ENCODE measurements at regions not wholly inside any gene's neighbourhood (a gene's known extent, or its start where the extent isn't known, plus 50 kb on each side); places are given as distances from the start of the nearest gene placed in this dataset.
"Not testable (repeated sequence)": the region's sequence is repeated elsewhere in the genome, so short reads cannot be mapped to it uniquely, and the experiment has no call there.

- no peak overlapping the region for H3K27ac Mint-ChIP-seq
- no peaks in the 10 kb centered on the region for H3K27me3 Mint-ChIP-seq
- H3K36me3 Mint-ChIP-seq: no peaks in the 10 kb centered on the region
- no peak overlapping the region for H3K4me3 Mint-ChIP-seq
- H3K4me1 Mint-ChIP-seq (ENCODE audit: low read depth): no peaks in the 10 kb centered on the region
- H3K9me3 Mint-ChIP-seq (ENCODE audit: low read depth): peaks cover 13% of the 10 kb centered on the region
Measured at GRCh38 chr3:26308454-26308853, 314.1 kb upstream of the LRRC3B start.

- not testable (repeated sequence) for H3K4me1 Mint-ChIP-seq (ENCODE audit: low read depth); H3K27me3 Mint-ChIP-seq; H3K36me3 Mint-ChIP-seq; H3K4me3 Mint-ChIP-seq; H3K27ac Mint-ChIP-seq
- peaks cover 13% of the 10 kb centered on the region for H3K9me3 Mint-ChIP-seq (ENCODE audit: low read depth)
Measured at GRCh38 chr3:26309536-26309935, 313.0 kb upstream of the LRRC3B start.

GRCh38 chr3:26312816-26313215 lies 309.8 kb upstream of the LRRC3B start:
- Mint-ChIP-seq H3K27me3 (no peaks in the 10 kb centered on the region), H3K4me3 (no peak overlapping the region), H3K36me3 (no peaks in the 10 kb centered on the region), H3K27ac (no peak overlapping the region), H3K4me1 (ENCODE audit: low read depth) (no peaks in the 10 kb centered on the region), H3K9me3 (ENCODE audit: low read depth) (peaks cover 13% of the 10 kb centered on the region)

GRCh38 chr3:26316472-26316871 lies 306.1 kb upstream of the LRRC3B start:
- Mint-ChIP-seq H3K9me3 (ENCODE audit: low read depth) (peaks cover 8% of the 10 kb centered on the region), H3K4me3 (no peak overlapping the region), H3K27ac (no peak overlapping the region), H3K36me3 (no peaks in the 10 kb centered on the region), H3K27me3 (no peaks in the 10 kb centered on the region), H3K4me1 (ENCODE audit: low read depth) (no peaks in the 10 kb centered on the region)

GRCh38 chr3:26323741-26324140 lies 298.8 kb upstream of the LRRC3B start:
- H3K4me1 Mint-ChIP-seq (ENCODE audit: low read depth); H3K36me3 Mint-ChIP-seq; H3K9me3 Mint-ChIP-seq (ENCODE audit: low read depth); H3K4me3 Mint-ChIP-seq; H3K27me3 Mint-ChIP-seq; H3K27ac Mint-ChIP-seq: not testable (repeated sequence)

GRCh38 chr3:26340001-26340400 lies 282.6 kb upstream of the LRRC3B start:
- Mint-ChIP-seq H3K4me3 (no peak overlapping the region), H3K36me3 (no peaks in the 10 kb centered on the region), H3K27me3 (no peaks in the 10 kb centered on the region), H3K27ac (no peak overlapping the region), H3K4me1 (ENCODE audit: low read depth) (no peaks in the 10 kb centered on the region), H3K9me3 (ENCODE audit: low read depth) (no peaks in the 10 kb centered on the region)

- no peaks in the 10 kb centered on the region for H3K9me3 Mint-ChIP-seq (ENCODE audit: low read depth)
- H3K4me3 Mint-ChIP-seq: no peak overlapping the region
- H3K27me3 Mint-ChIP-seq: no peaks in the 10 kb centered on the region
- H3K36me3 Mint-ChIP-seq: no peaks in the 10 kb centered on the region
- no peak overlapping the region for H3K27ac Mint-ChIP-seq
- no peaks in the 10 kb centered on the region for H3K4me1 Mint-ChIP-seq (ENCODE audit: low read depth)
Measured at GRCh38 chr3:26343647-26344046, 278.9 kb upstream of the LRRC3B start.

GRCh38 chr3:26345613-26346012 lies 277.0 kb upstream of the LRRC3B start:
- H3K4me1 Mint-ChIP-seq (ENCODE audit: low read depth): no peaks in the 10 kb centered on the region
- peaks cover 2% of the 10 kb centered on the region for H3K9me3 Mint-ChIP-seq (ENCODE audit: low read depth)
- H3K36me3 Mint-ChIP-seq: no peaks in the 10 kb centered on the region
- H3K4me3 Mint-ChIP-seq: no peak overlapping the region
- no peaks in the 10 kb centered on the region for H3K27me3 Mint-ChIP-seq
- H3K27ac Mint-ChIP-seq: no peak overlapping the region

GRCh38 chr3:26346497-26346896 lies 276.1 kb upstream of the LRRC3B start:
- H3K9me3 Mint-ChIP-seq (ENCODE audit: low read depth): peaks cover 9% of the 10 kb centered on the region
- no peaks in the 10 kb centered on the region for H3K36me3 Mint-ChIP-seq
- no peak overlapping the region for H3K4me3 Mint-ChIP-seq
- H3K27me3 Mint-ChIP-seq: no peaks in the 10 kb centered on the region
- H3K27ac Mint-ChIP-seq: no peak overlapping the region
- no peaks in the 10 kb centered on the region for H3K4me1 Mint-ChIP-seq (ENCODE audit: low read depth)

GRCh38 chr3:26347150-26347549 lies 275.4 kb upstream of the LRRC3B start:
- no peak overlapping the region for H3K4me3 Mint-ChIP-seq
- no peak overlapping the region for H3K27ac Mint-ChIP-seq
- H3K27me3 Mint-ChIP-seq: no peaks in the 10 kb centered on the region
- H3K4me1 Mint-ChIP-seq (ENCODE audit: low read depth): no peaks in the 10 kb centered on the region
- peaks cover 9% of the 10 kb centered on the region for H3K9me3 Mint-ChIP-seq (ENCODE audit: low read depth)
- H3K36me3 Mint-ChIP-seq: no peaks in the 10 kb centered on the region

- Mint-ChIP-seq H3K4me3 (no peak overlapping the region), H3K9me3 (ENCODE audit: low read depth) (peaks cover 9% of the 10 kb centered on the region), H3K4me1 (ENCODE audit: low read depth) (no peaks in the 10 kb centered on the region), H3K27ac (no peak overlapping the region), H3K27me3 (no peaks in the 10 kb centered on the region), H3K36me3 (no peaks in the 10 kb centered on the region)
Measured at GRCh38 chr3:26350853-26351252, 271.7 kb upstream of the LRRC3B start.

- H3K27ac Mint-ChIP-seq: no peak overlapping the region
- no peaks in the 10 kb centered on the region for H3K4me1 Mint-ChIP-seq (ENCODE audit: low read depth)
- H3K4me3 Mint-ChIP-seq: no peak overlapping the region
- H3K27me3 Mint-ChIP-seq: no peaks in the 10 kb centered on the region
- peaks cover 9% of the 10 kb centered on the region for H3K9me3 Mint-ChIP-seq (ENCODE audit: low read depth)
- H3K36me3 Mint-ChIP-seq: no peaks in the 10 kb centered on the region
Measured at GRCh38 chr3:26353097-26353496, 269.5 kb upstream of the LRRC3B start.

GRCh38 chr3:26358405-26358804 lies 264.2 kb upstream of the LRRC3B start:
- no peaks in the 10 kb centered on the region for H3K36me3 Mint-ChIP-seq
- no peaks in the 10 kb centered on the region for H3K27me3 Mint-ChIP-seq
- H3K4me1 Mint-ChIP-seq (ENCODE audit: low read depth): no peaks in the 10 kb centered on the region
- no peaks in the 10 kb centered on the region for H3K9me3 Mint-ChIP-seq (ENCODE audit: low read depth)
- no peak overlapping the region for H3K4me3 Mint-ChIP-seq
- H3K27ac Mint-ChIP-seq: no peak overlapping the region

GRCh38 chr3:26365706-26366105 lies 256.9 kb upstream of the LRRC3B start:
- H3K27ac Mint-ChIP-seq: no peak overlapping the region
- H3K36me3 Mint-ChIP-seq: no peaks in the 10 kb centered on the region
- no peak overlapping the region for H3K4me3 Mint-ChIP-seq
- H3K4me1 Mint-ChIP-seq (ENCODE audit: low read depth): no peaks in the 10 kb centered on the region
- peaks cover 4% of the 10 kb centered on the region for H3K9me3 Mint-ChIP-seq (ENCODE audit: low read depth)
- H3K27me3 Mint-ChIP-seq: no peaks in the 10 kb centered on the region

- no peaks in the 10 kb centered on the region for H3K4me1 Mint-ChIP-seq (ENCODE audit: low read depth)
Measured at GRCh38 chr3:26368312-26368711, 254.3 kb upstream of the LRRC3B start.

GRCh38 chr3:26369133-26369532 lies 253.4 kb upstream of the LRRC3B start:
- no peak overlapping the region for H3K4me3 Mint-ChIP-seq
- H3K4me1 Mint-ChIP-seq (ENCODE audit: low read depth): no peaks in the 10 kb centered on the region
- H3K27me3 Mint-ChIP-seq: no peaks in the 10 kb centered on the region
- H3K36me3 Mint-ChIP-seq: no peaks in the 10 kb centered on the region
- no peak overlapping the region for H3K27ac Mint-ChIP-seq
- peaks cover 4% of the 10 kb centered on the region for H3K9me3 Mint-ChIP-seq (ENCODE audit: low read depth)

More at GRCh38 chr3:26368312-26368711, 254.3 kb upstream of the LRRC3B start:
- no peak overlapping the region for H3K4me3 Mint-ChIP-seq
- no peaks in the 10 kb centered on the region for H3K27me3 Mint-ChIP-seq
- H3K36me3 Mint-ChIP-seq: no peaks in the 10 kb centered on the region
- peaks cover 4% of the 10 kb centered on the region for H3K9me3 Mint-ChIP-seq (ENCODE audit: low read depth)
- no peak overlapping the region for H3K27ac Mint-ChIP-seq
